CD4-positive, alpha-beta T cell treated with Interleukin-4 for 1 hour (primary cell): ENCODE measurements at regions not wholly inside any gene's neighbourhood (a gene's known extent, or its start where the extent isn't known, plus 50 kb on each side); places are given as distances from the start of the nearest gene placed in this dataset.

Experiments used
- DNase-seq, 2 donors: peaks; one replicate each; pipeline ENCODE4 v3.0.0-alpha.2; 2020 to 2022

DNA sequence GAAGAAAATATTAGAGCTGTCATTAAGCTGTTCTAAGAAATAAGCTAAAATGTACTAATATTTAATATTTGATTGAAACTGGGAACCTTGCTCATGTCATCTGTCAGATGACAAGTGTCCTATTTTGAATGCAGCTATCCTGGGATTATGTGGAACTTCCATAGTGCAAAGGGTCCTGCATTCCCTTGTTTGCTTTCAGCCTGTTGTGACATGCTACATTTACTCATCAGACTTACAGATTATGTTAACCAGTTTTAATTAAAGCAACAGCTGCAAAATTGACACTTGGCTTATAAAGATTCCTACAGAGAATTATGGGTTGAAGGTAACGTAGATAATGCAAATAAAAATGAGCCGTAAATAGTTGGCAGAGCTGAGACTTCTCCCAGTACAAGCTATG lies 458.4 kb upstream of the RGS6 start:
- no peak for DNase-seq

- no peak for DNase-seq
These were observed 457.6 kb upstream of the RGS6 start for GRCh38 chr14:71474301-71475265.

- DNase-seq: no peak
These were observed 456.3 kb upstream of the RGS6 start for GRCh38 chr14:71475916-71476315.

DNA sequence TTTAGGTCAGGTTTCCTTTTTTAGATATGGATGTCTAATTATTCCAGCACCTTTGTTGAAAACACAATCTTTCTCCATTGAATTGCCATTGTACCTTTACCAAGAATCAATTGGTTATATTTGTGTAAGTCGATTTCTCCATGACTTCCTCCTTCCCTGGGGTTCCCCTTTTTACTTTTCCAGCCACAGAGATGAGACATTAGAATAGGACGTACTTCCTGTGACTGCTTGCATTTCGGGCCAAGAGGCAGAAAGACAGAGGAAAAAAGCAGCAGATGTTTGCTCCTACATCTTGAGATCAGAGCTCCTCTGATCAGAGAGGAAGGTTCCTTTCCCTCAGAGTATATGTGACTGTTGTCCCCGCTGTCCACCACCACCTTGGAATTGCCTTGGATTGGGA lies 453.7 kb upstream of the RGS6 start:
- peak; percentile 13 to 29 for DNase-seq

DNA sequence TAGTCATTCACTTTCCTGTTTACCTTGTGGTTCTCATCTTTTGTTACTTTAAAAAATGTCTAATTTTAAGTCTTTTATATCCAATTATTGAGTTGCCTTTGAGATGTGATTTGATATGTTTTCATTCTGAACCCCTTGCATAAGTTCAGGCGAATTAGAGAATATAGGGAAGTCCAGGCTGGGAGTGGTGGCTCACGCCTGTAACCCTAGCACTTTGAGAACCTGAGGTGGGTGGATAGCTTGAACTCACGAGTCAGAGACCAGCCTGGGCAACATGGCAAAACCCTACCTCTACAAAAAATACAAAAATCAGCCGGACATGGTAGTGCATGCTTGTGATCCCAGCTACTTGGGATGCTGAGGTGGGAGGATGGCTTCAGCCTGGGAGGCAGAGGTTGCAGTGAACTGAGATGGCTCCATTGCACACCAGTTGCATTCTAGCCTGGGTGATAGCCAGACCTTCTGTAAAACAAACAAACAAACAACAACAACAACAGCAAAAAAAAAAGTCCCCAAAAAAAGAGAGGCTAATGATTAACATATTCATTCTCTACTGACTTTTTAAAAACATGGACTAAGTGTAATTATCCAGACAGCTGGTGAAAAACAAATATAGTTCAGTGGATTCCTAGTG lies 451.1 kb upstream of the RGS6 start:
- DNase-seq: no peak

DNA sequence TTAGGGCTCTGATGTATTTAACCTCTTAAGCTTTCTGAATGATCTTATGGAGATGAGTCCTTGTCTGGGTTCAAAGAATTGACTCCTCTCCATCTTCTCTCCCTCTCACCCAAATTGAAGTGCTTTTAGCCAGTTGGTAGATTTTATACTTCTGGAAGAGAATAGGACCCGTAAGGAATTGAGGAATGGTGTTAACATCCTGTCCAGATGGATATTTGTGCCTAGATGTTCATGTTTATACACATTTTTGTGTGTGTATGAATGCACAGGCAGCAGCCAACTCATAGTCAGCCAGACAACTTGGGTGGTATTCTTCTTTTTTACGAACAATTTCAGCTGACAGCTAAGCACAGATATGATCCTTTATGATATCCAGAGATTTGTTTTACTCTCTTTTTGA lies 449.6 kb upstream of the RGS6 start:
- no peak for DNase-seq

DNA sequence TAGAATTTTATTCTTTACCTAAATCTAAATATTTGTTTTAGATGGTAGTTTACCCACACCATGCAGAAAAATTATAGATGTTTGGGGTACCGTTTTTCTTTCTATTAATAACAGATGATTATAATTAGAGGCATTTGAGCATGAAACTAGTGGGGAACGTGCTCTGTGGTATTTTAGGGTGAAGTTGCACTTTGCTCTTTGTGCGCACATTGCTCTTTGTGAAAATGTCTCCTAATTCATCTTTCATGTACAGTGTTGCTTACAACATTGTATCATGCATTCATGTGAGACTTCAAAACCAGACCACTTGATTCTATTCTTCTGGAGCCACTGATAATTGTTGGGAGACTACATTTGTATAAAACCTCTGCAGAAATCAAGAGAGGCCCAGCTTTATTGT lies 449.1 kb upstream of the RGS6 start:
- no peak for DNase-seq

DNA sequence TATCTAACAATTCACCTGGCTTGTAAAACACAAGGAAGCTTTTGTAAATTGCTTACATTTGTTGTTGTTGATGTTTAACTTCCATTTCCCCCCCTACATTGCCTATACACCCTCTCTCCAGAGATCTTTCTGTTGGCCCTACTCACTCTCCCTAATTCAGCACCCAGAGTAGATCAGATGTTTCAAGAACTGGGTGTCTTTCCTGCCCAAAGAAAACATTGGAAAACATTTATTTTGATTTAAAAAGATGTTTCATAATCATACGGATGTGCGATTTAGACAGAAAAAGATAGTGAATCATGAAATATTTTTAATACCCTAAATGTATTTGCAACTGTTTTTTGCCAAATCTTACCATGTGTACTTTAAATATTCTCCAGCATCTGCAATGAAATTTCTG lies 446.4 kb upstream of the RGS6 start:
- no peak for DNase-seq

- no peak for DNase-seq
These were observed 445.9 kb upstream of the RGS6 start for GRCh38 chr14:71486279-71486678.

- DNase-seq: no peak
These were observed 444.8 kb upstream of the RGS6 start for GRCh38 chr14:71487449-71487848.

- DNase-seq: no peak
These were observed 444.3 kb upstream of the RGS6 start for GRCh38 chr14:71487941-71488340.

- no peak for DNase-seq
These were observed 443.5 kb upstream of the RGS6 start for GRCh38 chr14:71488703-71489191.

GRCh38 chr14:71489742-71490141 lies 442.5 kb upstream of the RGS6 start:
- DNase-seq: no peak

- DNase-seq: no peak
These were observed 440.3 kb upstream of the RGS6 start for GRCh38 chr14:71491931-71492330.

DNA sequence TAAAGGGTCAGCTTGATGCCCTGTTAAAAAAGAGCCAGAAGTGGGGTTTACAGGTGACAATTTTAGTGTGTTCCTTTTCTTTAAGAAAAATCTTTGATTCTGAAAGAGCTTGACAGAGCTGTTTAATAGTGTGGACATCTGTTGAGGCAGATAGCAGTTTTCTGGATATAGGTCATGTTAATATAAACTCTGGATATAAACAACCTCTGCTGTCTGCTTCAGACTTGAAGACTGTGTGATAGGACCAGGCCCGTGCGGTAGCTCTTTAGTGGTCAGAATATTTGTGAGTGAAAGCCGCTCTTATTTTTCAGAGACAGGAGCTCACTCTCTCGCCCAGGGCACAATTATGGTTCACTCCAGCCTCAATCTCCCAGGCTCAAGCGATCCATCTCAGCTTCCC lies 439.9 kb upstream of the RGS6 start:
- no peak for DNase-seq

DNA sequence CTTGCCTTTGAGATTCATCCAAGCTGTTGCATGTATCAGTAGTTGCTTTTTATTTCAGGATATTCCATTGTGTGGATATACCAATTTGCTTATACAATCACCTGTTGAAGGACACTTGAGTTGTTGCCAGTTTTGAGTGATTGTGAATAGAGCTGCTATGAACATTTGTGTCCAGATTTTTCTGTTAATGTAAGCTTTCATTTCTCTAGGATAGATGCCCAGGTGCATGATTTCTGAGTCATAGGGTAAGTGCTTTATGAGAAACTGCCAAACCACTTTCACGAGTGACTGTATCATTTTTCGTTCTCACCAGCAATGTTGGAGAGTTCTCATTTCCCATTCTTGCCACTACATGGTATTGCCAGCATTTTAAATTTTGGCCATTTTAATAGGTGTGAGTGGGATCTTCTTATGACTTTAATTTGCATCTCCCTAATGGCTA lies 434.6 kb upstream of the RGS6 start:
- no peak for DNase-seq

GRCh38 chr14:71498212-71498611 lies 434.0 kb upstream of the RGS6 start:
- no peak for DNase-seq

DNA sequence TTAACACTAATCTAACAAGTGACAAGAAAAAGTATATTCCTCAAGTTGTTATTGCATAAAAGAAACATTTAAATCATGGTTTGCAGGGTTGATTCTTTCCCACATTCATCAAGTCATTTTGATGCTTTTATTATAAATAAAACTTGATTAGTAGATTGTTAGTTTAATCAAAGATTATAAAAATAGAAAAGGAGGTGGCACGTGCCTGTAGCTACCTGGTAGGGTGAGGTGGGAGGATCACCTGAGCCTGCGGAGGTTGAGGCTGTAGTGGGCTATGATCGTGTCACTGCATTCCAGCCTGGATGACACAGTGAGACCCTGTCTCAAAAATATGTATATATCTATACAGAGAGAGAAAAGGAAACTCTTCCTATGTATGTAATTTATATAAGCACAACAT lies 433.2 kb upstream of the RGS6 start:
- no peak for DNase-seq

DNA sequence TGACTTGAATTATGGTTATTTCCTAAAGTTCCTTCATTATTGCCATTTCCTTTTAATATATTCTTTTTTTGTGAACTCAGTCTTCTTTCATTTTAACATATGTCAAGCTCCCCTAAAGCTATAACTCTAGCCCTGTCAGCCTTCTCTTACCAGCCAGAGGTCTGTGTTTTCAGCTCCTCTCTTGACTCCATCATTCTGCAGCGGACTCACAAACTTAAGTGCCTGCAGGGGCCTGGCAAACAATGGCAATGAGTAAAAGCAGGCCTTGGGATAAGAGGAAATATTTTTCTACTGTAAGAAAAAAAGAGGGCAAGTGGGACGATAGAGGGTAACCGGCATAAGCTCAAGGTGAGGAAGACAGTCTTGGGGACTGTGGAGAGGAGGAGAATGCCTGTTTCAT lies 424.5 kb upstream of the RGS6 start:
- DNase-seq: no peak

DNA sequence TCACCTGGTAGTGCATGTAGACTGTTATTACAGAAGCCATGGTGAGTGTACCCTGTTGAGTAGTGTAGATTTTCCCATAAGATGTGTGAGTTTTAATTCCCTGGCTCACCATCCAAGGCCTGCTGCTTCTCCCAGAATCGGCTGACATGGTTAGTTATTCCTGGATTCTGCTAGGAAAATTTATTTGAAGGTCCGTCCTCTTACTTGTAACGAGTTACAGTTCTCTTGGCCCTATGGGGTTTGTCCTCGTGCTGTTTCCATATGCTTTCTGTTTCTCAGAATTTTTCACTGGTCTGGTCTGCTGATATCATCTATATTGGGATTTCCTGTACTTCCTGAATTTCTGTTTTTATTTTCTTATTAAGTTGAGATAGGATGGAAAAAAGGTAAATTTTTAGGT lies 423.3 kb upstream of the RGS6 start:
- DNase-seq: no peak

DNA sequence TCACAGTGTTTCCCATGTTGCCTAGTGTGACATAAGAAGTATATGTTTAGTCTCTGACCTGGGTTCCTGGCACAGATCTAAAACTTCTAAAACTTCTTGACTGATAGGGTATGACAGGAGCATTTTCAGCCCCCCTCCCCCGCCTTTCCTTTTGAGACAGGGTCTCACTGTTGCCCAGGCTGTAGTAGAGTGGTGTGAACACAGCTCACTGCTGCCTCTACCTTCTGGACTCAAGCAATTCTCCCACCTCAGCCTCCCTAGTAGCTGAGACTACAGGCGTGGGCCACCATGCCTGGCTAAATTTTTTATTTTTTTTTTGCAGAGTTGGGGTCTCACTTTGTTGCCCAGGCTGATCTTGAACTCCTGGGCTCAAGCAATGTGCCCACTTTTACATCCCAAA lies 421.1 kb upstream of the RGS6 start:
- DNase-seq: no peak

DNA sequence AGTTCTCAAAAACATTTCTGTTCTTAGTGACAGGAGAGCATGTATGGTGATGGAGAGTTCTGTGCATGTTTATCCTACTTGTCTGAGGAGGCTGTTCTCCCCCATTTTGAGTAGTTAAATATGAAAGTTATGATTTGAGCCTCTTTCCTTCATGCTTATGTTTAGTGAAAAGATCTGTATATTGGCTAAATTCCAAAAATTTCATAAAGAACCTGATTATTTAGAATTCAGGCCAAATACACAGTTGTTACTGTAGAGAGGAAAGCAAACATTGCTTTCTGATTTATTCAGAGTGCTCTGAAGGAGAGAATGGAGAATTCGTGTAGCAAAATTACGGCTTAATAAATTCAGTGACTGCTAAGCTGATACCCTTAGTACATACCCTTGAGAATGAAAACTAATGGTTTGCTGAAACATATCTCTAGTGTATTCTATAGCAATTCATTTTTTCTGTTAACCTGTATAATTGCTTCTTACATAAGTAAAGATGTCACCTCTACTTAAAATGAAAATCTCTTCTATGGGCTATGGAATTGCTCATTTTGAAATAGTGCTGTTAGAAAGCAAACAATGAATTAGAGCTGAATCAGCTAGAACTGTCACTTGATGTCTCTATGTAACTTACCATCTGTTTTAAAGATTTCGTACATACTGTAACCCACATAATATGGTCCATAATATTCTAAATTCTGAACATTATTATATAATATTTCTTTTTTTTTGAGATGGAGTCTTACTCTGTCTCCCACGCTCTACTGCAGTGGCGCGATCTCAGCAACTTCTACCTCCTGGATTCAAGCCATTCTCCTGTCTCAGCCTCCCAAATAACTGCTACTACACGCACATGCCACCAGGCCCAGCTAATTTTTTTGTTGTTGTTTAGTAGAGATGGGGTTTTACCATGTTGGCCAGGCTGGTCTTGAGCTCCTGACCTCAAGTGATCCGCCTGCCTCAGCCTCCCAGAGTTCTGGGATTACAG lies 417.0 kb upstream of the RGS6 start:
- no peak for DNase-seq
